Neural progenitor cell (in vitro differentiated cells): ENCODE measurements at regions not wholly inside any gene's neighbourhood (a gene's known extent, or its start where the extent isn't known, plus 50 kb on each side); places are given as distances from the start of the nearest gene placed in this dataset.

Source experiments
- DNase-seq: peaks from one replicate; pipeline ENCODE4 v3.0.0-alpha.2; 2016; ENCODE audit warnings: low spot score
- H2AFZ ChIP-seq: fragments of 200-600 bp; sonication (generic); replicated peaks from 2 replicates; pipeline ENCODE4 v1.6.1; 2016; ENCODE audit warnings: antibody characterized with exemption
- H3F3A ChIP-seq: fragments of 200-600 bp; sonication (generic); 2 replicates; pipeline ENCODE4 v1.6.1; 2016; ENCODE audit warnings: antibody characterized with exemption, low read depth
- H3K27ac ChIP-seq: fragments of 200-600 bp; sonication (generic); 2 replicates; pipeline ENCODE4 v1.5.1; 2016; ENCODE audit warnings: mild to moderate bottlenecking
- H3K27me3 ChIP-seq: fragments of 200-600 bp; sonication (generic); 2 replicates; pipeline ENCODE4 v1.6.1; 2016; ENCODE audit warnings: mild to moderate bottlenecking, moderate library complexity
- H3K36me3 ChIP-seq: fragments of 200-600 bp; sonication (generic); 2 replicates; pipeline ENCODE4 v1.5.1; 2016
- H3K4me1 ChIP-seq: fragments of 200-600 bp; sonication (generic); 2 replicates; pipeline ENCODE4 v1.6.1; 2016; ENCODE audit warnings: mixed run types
- H3K4me2 ChIP-seq: fragments of 200-600 bp; sonication (generic); 2 replicates; pipeline ENCODE4 v1.6.1; 2016
- H3K4me3 ChIP-seq: fragments of 200-600 bp; sonication (generic); 2 replicates; pipeline ENCODE4 v1.5.1; 2016
- H3K79me2 ChIP-seq: fragments of 200-600 bp; sonication (generic); 2 replicates; pipeline ENCODE4 v1.6.1; 2016; ENCODE audit warnings: low read depth
- H3K9ac ChIP-seq: fragments of 200-600 bp; sonication (generic); 2 replicates; pipeline ENCODE4 v1.6.1; 2016
- H3K9me3 ChIP-seq: fragments of 200-600 bp; sonication (generic); 2 replicates; pipeline ENCODE4 v1.5.1; 2016; ENCODE audit warnings: low read depth
- H4K20me1 ChIP-seq: fragments of 200-600 bp; sonication (generic); 2 replicates; pipeline ENCODE4 v1.6.1; 2016; ENCODE audit warnings: low read depth
- H3K27ac Mint-ChIP-seq: 3 replicates; pipeline ENCODE4 v1.8.0; 2021; ENCODE audit warnings: mixed read lengths
- H3K27me3 Mint-ChIP-seq: 2 replicates; pipeline ENCODE4 v1.8.0; 2022; ENCODE audit warnings: low read depth, mild to moderate bottlenecking, inconsistent platforms, moderate library complexity, mixed read lengths; ENCODE audit not compliant: insufficient read depth
- H3K36me3 Mint-ChIP-seq: 3 replicates; pipeline ENCODE4 v1.8.0; 2021; ENCODE audit warnings: mixed read lengths
- H3K4me1 Mint-ChIP-seq: 3 replicates; pipeline ENCODE4 v1.8.0; 2021; ENCODE audit warnings: mixed read lengths
- H3K4me3 Mint-ChIP-seq: 3 replicates; pipeline ENCODE4 v1.8.0; 2021; ENCODE audit warnings: mild to moderate bottlenecking, moderate library complexity, mixed read lengths
- H3K9me3 Mint-ChIP-seq: 3 replicates; pipeline ENCODE4 v1.8.0; 2020; ENCODE audit warnings: mixed read lengths
- CTCF ChIP-seq: fragments of 200-600 bp; sonication (generic); IDR thresholded peaks from 2 replicates; pipeline ENCODE4 v1.5.1; 2017; ENCODE audit warnings: antibody characterized with exemption, mild to moderate bottlenecking
- EZH2 ChIP-seq: fragments of 200-600 bp; sonication (generic); IDR thresholded peaks from 2 replicates; pipeline ENCODE4 v1.6.1; 2017; ENCODE audit warnings: antibody characterized with exemption, mild to moderate bottlenecking, moderate library complexity
- EZH2phosphoT487 ChIP-seq: fragments of 200-600 bp; sonication (generic); IDR thresholded peaks from 2 replicates; pipeline ENCODE4 v1.6.1; 2017; ENCODE audit warnings: antibody characterized with exemption

DNA sequence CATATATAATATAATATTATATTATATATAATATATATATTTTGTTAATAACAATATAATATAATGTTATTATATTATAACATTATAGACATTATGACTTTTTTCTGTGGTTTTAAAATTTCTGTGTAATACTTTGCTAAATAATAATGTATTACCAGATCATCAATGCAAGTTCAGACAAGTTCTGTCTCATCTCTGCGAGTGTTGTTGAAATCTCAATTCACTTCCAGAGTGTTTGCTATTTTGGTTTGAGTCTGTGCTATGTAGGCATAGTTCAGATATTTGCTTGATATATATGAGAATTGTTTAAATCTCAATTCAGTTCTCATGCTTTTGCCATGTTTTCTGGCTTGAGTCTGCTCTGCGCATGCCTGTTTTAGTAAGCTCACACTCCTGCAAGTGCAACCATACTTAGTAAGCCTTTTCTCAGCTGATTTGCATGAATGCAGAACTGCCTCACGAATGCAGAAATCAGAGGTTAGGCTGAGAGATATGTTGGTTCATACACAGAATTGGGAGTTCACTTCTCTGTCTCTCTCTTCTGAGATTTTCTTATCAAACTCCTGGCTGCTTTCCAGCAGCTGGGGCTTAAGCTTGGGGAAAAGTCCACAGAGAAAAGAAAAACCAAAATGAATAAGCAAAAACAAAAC, 830.2 kb upstream of the SORCS1 start:
- Mint-ChIP-seq H3K4me1 (no peaks in the 10 kb centered on the region), H3K9me3 (no peaks in the 10 kb centered on the region), H3K4me3 (no peak overlapping the region), H3K27me3 (no peaks in the 10 kb centered on the region), H3K36me3 (no peaks in the 10 kb centered on the region), H3K27ac (no peak overlapping the region)
- no peaks in the 10 kb centered on the region for H3K4me1 ChIP-seq
- no peak overlapping the region for H3K4me3 ChIP-seq
- peak overlapping the region; percentile 61 for H2AFZ ChIP-seq
- H3K27ac ChIP-seq, result no peak overlapping the region
- no peak overlapping the region for H3K9ac ChIP-seq
- no peaks in the 10 kb centered on the region for H3K79me2 ChIP-seq
- no peaks in the 10 kb centered on the region for H3K9me3 ChIP-seq
- H3F3A ChIP-seq, result no peaks in the 10 kb centered on the region
- H4K20me1 ChIP-seq, result no peaks in the 10 kb centered on the region
- no peaks in the 10 kb centered on the region for H3K36me3 ChIP-seq
- DNase-seq, result no peak
- TF ChIP-seq EZH2 (no peak), CTCF (no peak), EZH2phosphoT487 (no peak)
- no peaks in the 10 kb centered on the region for H3K27me3 ChIP-seq
- H3K4me2 ChIP-seq, result no peak overlapping the region

DNA sequence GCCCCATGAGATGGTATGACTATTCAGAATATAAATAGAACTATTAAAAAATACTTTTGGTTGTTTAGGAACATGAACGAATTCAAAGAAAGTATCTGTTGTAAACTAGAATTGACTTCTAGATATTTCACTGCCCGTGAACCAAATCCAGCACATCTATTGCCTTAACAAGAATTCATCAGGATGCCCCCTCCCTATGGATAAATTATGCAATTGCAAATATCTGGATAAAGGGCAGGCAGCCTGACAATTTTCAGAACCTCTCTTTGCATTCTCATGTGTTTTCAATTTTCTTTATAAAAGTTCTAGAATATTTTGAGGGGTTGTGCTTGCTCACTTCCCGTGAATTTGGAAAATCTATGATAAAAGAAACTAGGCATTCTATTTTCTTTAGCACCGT, 822.1 kb upstream of the SORCS1 start:
- H3F3A ChIP-seq, result no peaks in the 10 kb centered on the region
- H3K4me1 ChIP-seq, result no peaks in the 10 kb centered on the region
- H3K36me3 ChIP-seq, result no peaks in the 10 kb centered on the region
- no peak for DNase-seq
- no peak overlapping the region for H3K4me2 ChIP-seq
- no peak overlapping the region for H3K9ac ChIP-seq
- Mint-ChIP-seq H3K27ac (no peak overlapping the region), H3K27me3 (no peaks in the 10 kb centered on the region), H3K36me3 (no peaks in the 10 kb centered on the region), H3K4me3 (no peak overlapping the region), H3K9me3 (no peaks in the 10 kb centered on the region), H3K4me1 (no peaks in the 10 kb centered on the region)
- H3K27ac ChIP-seq, result no peak overlapping the region
- no peak overlapping the region for H2AFZ ChIP-seq
- no peaks in the 10 kb centered on the region for H4K20me1 ChIP-seq
- TF ChIP-seq CTCF (no peak), EZH2 (no peak), EZH2phosphoT487 (no peak)
- no peaks in the 10 kb centered on the region for H3K27me3 ChIP-seq
- H3K9me3 ChIP-seq, result no peaks in the 10 kb centered on the region
- no peak overlapping the region for H3K4me3 ChIP-seq
- H3K79me2 ChIP-seq, result no peaks in the 10 kb centered on the region

GRCh38 chr10:107984581-107984980, 820.1 kb upstream of the SORCS1 start:
- H3F3A ChIP-seq, result no peaks in the 10 kb centered on the region
- Mint-ChIP-seq H3K9me3 (no peaks in the 10 kb centered on the region), H3K4me1 (no peaks in the 10 kb centered on the region), H3K4me3 (no peak overlapping the region), H3K27me3 (no peaks in the 10 kb centered on the region), H3K27ac (no peak overlapping the region), H3K36me3 (no peaks in the 10 kb centered on the region)
- no peaks in the 10 kb centered on the region for H4K20me1 ChIP-seq
- no peak overlapping the region for H3K27ac ChIP-seq
- no peaks in the 10 kb centered on the region for H3K9me3 ChIP-seq
- H3K4me3 ChIP-seq, result no peak overlapping the region
- H3K4me2 ChIP-seq, result no peak overlapping the region
- no peak overlapping the region for H3K9ac ChIP-seq
- H3K79me2 ChIP-seq, result no peaks in the 10 kb centered on the region
- no peaks in the 10 kb centered on the region for H3K36me3 ChIP-seq
- no peaks in the 10 kb centered on the region for H3K4me1 ChIP-seq
- H2AFZ ChIP-seq, result no peak overlapping the region
- no peaks in the 10 kb centered on the region for H3K27me3 ChIP-seq
- no peak for DNase-seq
- TF ChIP-seq CTCF (no peak), EZH2 (no peak), EZH2phosphoT487 (no peak)
